ENCODE measurements at regions not wholly inside any gene's neighbourhood (a gene's known extent, or its start where the extent isn't known, plus 50 kb on each side); places are given as distances from the start of the nearest gene placed in this dataset.

DNA sequence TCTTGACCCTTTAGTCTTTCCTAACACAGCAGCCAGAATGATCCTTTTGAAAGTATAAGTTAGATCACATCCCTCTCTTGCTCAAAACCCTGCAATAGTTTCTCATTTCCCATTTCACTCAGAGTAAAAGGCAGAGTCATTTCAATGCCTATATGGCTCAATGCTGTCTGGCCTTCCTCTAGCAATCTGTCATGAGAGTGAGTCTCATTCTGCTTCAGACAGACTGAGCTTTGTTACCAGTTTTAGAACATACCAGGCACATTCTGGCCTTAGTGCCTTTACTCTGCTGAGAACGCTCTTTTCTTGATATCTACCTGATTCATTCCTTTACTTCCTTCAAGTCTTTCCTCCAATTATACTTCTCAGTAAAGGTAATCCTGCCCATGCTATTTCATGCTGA is 372.8 kb upstream of the PKN2 start:
- H3K27me3 ChIP-seq (ENCODE audit: control insufficient read depth in 1 of 2, insufficient read depth in 2 of 2, low read length in 2 of 2) = no peaks in the 10 kb centered on the region
- DNase-seq = no peak

DNA sequence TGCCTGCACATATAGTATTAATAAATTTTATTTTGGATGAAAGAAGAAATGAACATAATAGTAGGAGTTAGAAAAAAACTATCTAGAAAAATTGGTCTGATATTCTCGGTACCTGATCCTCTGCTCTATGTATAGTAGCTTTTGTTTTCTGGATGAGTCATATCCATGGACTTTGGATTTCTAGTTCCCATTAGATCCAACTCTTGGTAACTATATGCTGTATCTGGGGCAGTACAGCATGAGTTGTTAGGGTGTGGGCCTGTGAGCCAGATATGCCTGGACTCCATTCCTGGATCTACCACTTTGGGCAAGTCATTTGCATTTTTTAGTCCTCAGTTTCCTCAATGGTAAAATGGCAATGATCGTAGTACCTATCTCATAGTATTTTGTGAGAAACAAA is 372.2 kb upstream of the PKN2 start:
- Mint-ChIP-seq H3K27ac (no peak overlapping the region), H3K4me1 (ENCODE audit: low read depth) (no peaks in the 10 kb centered on the region), H3K36me3 (ENCODE audit: low read depth) (no peaks in the 10 kb centered on the region), H3K27me3 (no peaks in the 10 kb centered on the region), H3K9me3 (no peaks in the 10 kb centered on the region), H3K4me3 (no peak overlapping the region)
- Histone ChIP-seq H3K27me3 (ENCODE audit: control insufficient read depth in 1 of 2, insufficient read depth in 2 of 2, low read length in 2 of 2) (no peaks in the 10 kb centered on the region), H3K36me3 (ENCODE audit: insufficient read depth, low read length) (no peaks in the 10 kb centered on the region), H3K27ac (ENCODE audit: low read depth in 1 of 2, low read length in 2 of 2) (no peak overlapping the region), H3K4me1 (ENCODE audit: insufficient read depth, low read length) (no peaks in the 10 kb centered on the region), H3K9me3 (ENCODE audit: control insufficient read depth in 1 of 2, insufficient read depth in 1 of 2, low read length in 2 of 2) (no peaks in the 10 kb centered on the region), H3K4me3 (ENCODE audit: low read length) (no peak overlapping the region)
- POLR2A ChIA-PET = no interaction called here
- DNase-seq (no peak), ATAC-seq (ENCODE audit: poor library complexity) (no peak)
- intact Hi-C loops (cut with DNase I, micrococcal nuclease) = no loop called here
- TF ChIP-seq CTCF (IDR thresholded peaks at IDR 0.05) = no peak
- CTCF ChIA-PET = no interaction called here

More for the DNA sequence above, 372.8 kb upstream of the PKN2 start:
- Mint-ChIP-seq H3K27ac (no peak overlapping the region), H3K4me1 (ENCODE audit: low read depth) (no peaks in the 10 kb centered on the region), H3K4me3 (no peak overlapping the region), H3K9me3 (no peaks in the 10 kb centered on the region), H3K27me3 (no peaks in the 10 kb centered on the region), H3K36me3 (ENCODE audit: low read depth) (no peaks in the 10 kb centered on the region)
- no peaks in the 10 kb centered on the region for H3K4me1 ChIP-seq (ENCODE audit: insufficient read depth, low read length)
- TF ChIP-seq CTCF (IDR thresholded peaks at IDR 0.05) = no peak
- CTCF ChIA-PET = no interaction called here
- no peaks in the 10 kb centered on the region for H3K9me3 ChIP-seq (ENCODE audit: control insufficient read depth in 1 of 2, insufficient read depth in 1 of 2, low read length in 2 of 2)
- ATAC-seq (ENCODE audit: poor library complexity) = no peak
- POLR2A ChIA-PET = no interaction called here
- H3K36me3 ChIP-seq (ENCODE audit: insufficient read depth, low read length) = no peaks in the 10 kb centered on the region
- no peak overlapping the region for H3K27ac ChIP-seq (ENCODE audit: low read depth in 1 of 2, low read length in 2 of 2)
- H3K4me3 ChIP-seq (ENCODE audit: low read length) = no peak overlapping the region
- intact Hi-C loops (cut with DNase I, micrococcal nuclease) = no loop called here

- no peak overlapping the region for H3K4me3 Mint-ChIP-seq
- no peaks in the 10 kb centered on the region for H3K4me1 Mint-ChIP-seq (ENCODE audit: low read depth)
- ChIA-PET POLR2A (no interaction called here), CTCF (no interaction called here)
- no peak overlapping the region for H3K27ac Mint-ChIP-seq
- intact Hi-C loops (cut with DNase I, micrococcal nuclease) = no loop called here
- no peak overlapping the region for H3K27ac ChIP-seq (ENCODE audit: low read depth in 1 of 2, low read length in 2 of 2)
- no peak for ATAC-seq (ENCODE audit: poor library complexity)
- no peaks in the 10 kb centered on the region for H3K9me3 Mint-ChIP-seq
- H3K4me3 ChIP-seq (ENCODE audit: low read length) = no peak overlapping the region
- H3K36me3 Mint-ChIP-seq (ENCODE audit: low read depth) = no peaks in the 10 kb centered on the region
- no peaks in the 10 kb centered on the region for H3K9me3 ChIP-seq (ENCODE audit: control insufficient read depth in 1 of 2, insufficient read depth in 1 of 2, low read length in 2 of 2)
- no peaks in the 10 kb centered on the region for H3K36me3 ChIP-seq (ENCODE audit: insufficient read depth, low read length)
- no peaks in the 10 kb centered on the region for H3K27me3 ChIP-seq (ENCODE audit: control insufficient read depth in 1 of 2, insufficient read depth in 2 of 2, low read length in 2 of 2)
- no peaks in the 10 kb centered on the region for H3K4me1 ChIP-seq (ENCODE audit: insufficient read depth, low read length)
- TF ChIP-seq CTCF (IDR thresholded peaks at IDR 0.05) = no peak
- H3K27me3 Mint-ChIP-seq = peaks cover 12% of the 10 kb centered on the region
- no peak for DNase-seq
Observed at GRCh38 chr1:88317396-88317795, 366.7 kb upstream of the PKN2 start.

Data from CD4-positive, alpha-beta T cell (primary cell).